H9 (cell line): ENCODE measurements at regions not wholly inside any gene's neighbourhood (a gene's known extent, or its start where the extent isn't known, plus 50 kb on each side); places are given as distances from the start of the nearest gene placed in this dataset.

Source experiments
- DNase-seq: peaks from one replicate; pipeline ENCODE4 v3.0.0-alpha.2; 2017
- H2AFZ ChIP-seq: one replicate; pipeline ENCODE4 v1.6.1; 2013; ENCODE audit warnings: mild to moderate bottlenecking, low read length, control low read depth, moderate library complexity
- H2AK5ac ChIP-seq: 2 replicates; pipeline ENCODE4 v1.6.1; 2013; ENCODE audit warnings: low read length, control low read depth, mixed read lengths; ENCODE audit not compliant: insufficient read length
- H2BK120ac ChIP-seq: one replicate; pipeline ENCODE4 v1.6.1; 2013; ENCODE audit warnings: low read depth, mild to moderate bottlenecking, low read length, control low read depth, inconsistent platforms; ENCODE audit not compliant: poor library complexity, severe bottlenecking
- H2BK12ac ChIP-seq: 2 replicates; pipeline ENCODE4 v1.6.1; 2013; ENCODE audit warnings: low read length, control low read depth, mixed read lengths, low read depth; ENCODE audit not compliant: insufficient read length
- H2BK15ac ChIP-seq: 2 replicates; pipeline ENCODE4 v1.6.1; 2013; ENCODE audit warnings: low read depth, low read length, control low read depth
- H2BK20ac ChIP-seq: one replicate; pipeline ENCODE4 v1.6.1; 2013; ENCODE audit warnings: low read depth, mild to moderate bottlenecking, low read length, control low read depth, inconsistent platforms; ENCODE audit not compliant: poor library complexity, severe bottlenecking
- H2BK5ac ChIP-seq: 2 replicates; pipeline ENCODE4 v1.6.1; 2013; ENCODE audit warnings: low read length, control low read depth, mixed read lengths; ENCODE audit not compliant: insufficient read length
- H3K14ac ChIP-seq: 2 replicates; pipeline ENCODE4 v1.6.1; 2013; ENCODE audit warnings: low read length, control low read depth; ENCODE audit not compliant: insufficient read depth
- H3K18ac ChIP-seq: 2 replicates; pipeline ENCODE4 v1.6.1; 2013; ENCODE audit warnings: low read depth, mild to moderate bottlenecking, mixed read lengths, low read length, control low read depth; ENCODE audit not compliant: insufficient read length
- H3K23ac ChIP-seq: 2 replicates; pipeline ENCODE4 v1.6.1; 2013; ENCODE audit warnings: low read length, control low read depth, mixed read lengths, low read depth; ENCODE audit not compliant: insufficient read length
- H3K23me2 ChIP-seq: 2 replicates; pipeline ENCODE4 v1.6.1; 2013; ENCODE audit warnings: low read depth, mild to moderate bottlenecking, mixed read lengths, low read length, control low read depth; ENCODE audit not compliant: insufficient read length, poor library complexity, severe bottlenecking
- H3K27ac ChIP-seq: 2 replicates; pipeline ENCODE4 v1.5.1; 2013; ENCODE audit warnings: low read length, control low read depth, mixed read lengths, low read depth; ENCODE audit not compliant: insufficient read length
- H3K27me3 ChIP-seq: 2 replicates; pipeline ENCODE4 v1.6.1; 2013; ENCODE audit warnings: low read length, control low read depth, inconsistent platforms; ENCODE audit not compliant: insufficient read depth
- H3K4ac ChIP-seq: 2 replicates; pipeline ENCODE4 v1.6.1; 2013; ENCODE audit warnings: low read depth, mild to moderate bottlenecking, control low read depth, inconsistent platforms, low read length, moderate library complexity
- H3K4me1 ChIP-seq: 2 replicates; pipeline ENCODE4 v1.6.1; 2013; ENCODE audit warnings: low read length, control low read depth, inconsistent platforms; ENCODE audit not compliant: insufficient read depth
- H3K4me2 ChIP-seq: 2 replicates; pipeline ENCODE4 v1.6.1; 2013; ENCODE audit warnings: low read length, control low read depth, mixed read lengths; ENCODE audit not compliant: insufficient read length, insufficient read depth
- H3K56ac ChIP-seq: 2 replicates; pipeline ENCODE4 v1.6.1; 2013; ENCODE audit warnings: low read depth, mild to moderate bottlenecking, mixed read lengths, low read length, control low read depth; ENCODE audit not compliant: insufficient read length
- H3K79me1 ChIP-seq: 2 replicates; pipeline ENCODE4 v1.6.1; 2013; ENCODE audit warnings: low read depth, mild to moderate bottlenecking, moderate library complexity, low read length, control low read depth, inconsistent platforms; ENCODE audit not compliant: insufficient read depth, poor library complexity, severe bottlenecking
- H3K79me2 ChIP-seq: 2 replicates; pipeline ENCODE4 v1.6.1; 2013; ENCODE audit warnings: low read length, control low read depth, inconsistent platforms; ENCODE audit not compliant: insufficient read depth
- H3K9ac ChIP-seq: 2 replicates; pipeline ENCODE4 v1.6.1; 2013; ENCODE audit warnings: low read length, control low read depth, mixed read lengths; ENCODE audit not compliant: insufficient read length; ENCODE audit errors: extremely low read depth
- H3K9me3 ChIP-seq: one replicate; pipeline ENCODE4 v1.6.1; 2013; ENCODE audit warnings: low read depth, low read length, inconsistent platforms; ENCODE audit not compliant: control insufficient read depth
- H3T11ph ChIP-seq: one replicate; pipeline ENCODE4 v1.6.1; 2013; ENCODE audit warnings: mild to moderate bottlenecking, low read length, control low read depth, inconsistent platforms
- H4K20me1 ChIP-seq: one replicate; pipeline ENCODE4 v1.6.1; 2013; ENCODE audit not compliant: control insufficient read depth, insufficient read length, insufficient read depth
- H4K5ac ChIP-seq: 2 replicates; pipeline ENCODE4 v1.6.1; 2013; ENCODE audit warnings: low read depth, mild to moderate bottlenecking, mixed read lengths, low read length, control low read depth; ENCODE audit not compliant: insufficient read length
- H4K8ac ChIP-seq: replicated peaks from 2 replicates; pipeline ENCODE4 v1.6.1; 2013; ENCODE audit warnings: low read length, control low read depth, mixed read lengths, low read depth; ENCODE audit not compliant: insufficient read length
- H4K91ac ChIP-seq: 2 replicates; pipeline ENCODE4 v1.6.1; 2013; ENCODE audit warnings: low read depth, mild to moderate bottlenecking, moderate library complexity, mixed read lengths, low read length, control low read depth; ENCODE audit not compliant: insufficient read length
- H3K27ac Mint-ChIP-seq, 3 experiments: 2 replicates in 2 of 3; 3 replicates in 1 of 3; pipeline ENCODE4 v1.8.0; 2020 to 2021; ENCODE audit warnings: mixed read lengths in 3 of 3, mild to moderate bottlenecking in 1 of 3, moderate library complexity in 1 of 3
- H3K27me3 Mint-ChIP-seq: 2 replicates; pipeline ENCODE4 v1.8.0; 2021; ENCODE audit warnings: low read depth, mild to moderate bottlenecking, moderate library complexity, mixed read lengths
- H3K36me3 Mint-ChIP-seq, 3 experiments: 2 replicates in 2 of 3; 3 replicates in 1 of 3; pipeline ENCODE4 v1.8.0; 2020 to 2021; ENCODE audit warnings: low read depth in 3 of 3, mixed read lengths in 3 of 3; ENCODE audit not compliant: insufficient read depth in 1 of 3
- H3K4me1 Mint-ChIP-seq, 2 experiments: 2 replicates each; pipeline ENCODE4 v1.8.0; 2020; ENCODE audit warnings: mixed read lengths in 2 of 2
- H3K4me3 Mint-ChIP-seq, 2 experiments: 2 replicates in 1 of 2; 3 replicates in 1 of 2; pipeline ENCODE4 v1.8.0; 2020 to 2021; ENCODE audit warnings: mild to moderate bottlenecking in 2 of 2, mixed read lengths in 2 of 2, moderate library complexity in 1 of 2
- H3K9me3 Mint-ChIP-seq, 2 experiments: 2 replicates in 1 of 2; 3 replicates in 1 of 2; pipeline ENCODE4 v1.8.0; 2020; ENCODE audit warnings: mild to moderate bottlenecking in 2 of 2, mixed read lengths in 2 of 2, moderate library complexity in 1 of 2
- CTCF ChIP-seq: fragments of 200-600 bp; sonication (generic); conservative IDR thresholded peaks from 3 replicates; pipeline ENCODE4 v1.8.0; 2021; ENCODE audit warnings: antibody characterized with exemption, mild to moderate bottlenecking
- WGBS: extraction: QIAGEN DNeasy Blood & Tissue Kit; methylation state at CpG from one replicate; pipeline ENCODE4 v1.1.7; 2013; ENCODE audit warnings: missing lambda C conversion rate, low lambda C conversion rate, mixed read lengths; ENCODE audit not compliant: insufficient read length; ENCODE audit errors: extremely low coverage; 5-methylcytosine and 5-hydroxymethylcytosine counted together

DNA sequence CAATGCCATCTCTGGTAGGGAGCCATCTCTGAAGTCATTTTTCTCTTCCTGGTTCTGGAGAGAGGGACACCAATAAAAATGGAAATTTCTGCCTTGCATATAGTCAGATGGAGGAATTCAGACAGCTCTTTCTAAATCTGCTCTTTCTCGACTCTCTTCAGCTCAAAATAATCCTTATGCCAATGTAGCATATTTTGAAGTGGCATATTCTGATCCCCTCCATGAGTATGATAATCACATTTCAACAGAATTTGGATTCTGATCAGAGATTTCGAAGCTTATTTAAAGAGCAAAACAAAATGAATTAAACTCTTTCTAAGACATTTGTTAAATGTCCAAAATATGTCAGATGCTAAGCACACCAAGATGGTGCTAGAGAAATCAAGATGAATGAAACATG is 267.1 kb upstream of the BTBD3 start:
- Histone ChIP-seq H3K4me1 (no peaks in the 10 kb centered on the region; the same call in 1 of the 2 replicates), H3K27me3 (no peaks in the 10 kb centered on the region), H3K9ac (no peak overlapping the region), H3K27ac (no peak overlapping the region), H3K18ac (no peak overlapping the region), H2BK15ac (no peak overlapping the region), H4K20me1 (no peaks in the 10 kb centered on the region), H2AFZ (no peak overlapping the region), H3K4ac (no peak overlapping the region), H3K79me2 (no peaks in the 10 kb centered on the region), H3K4me2 (no peak overlapping the region), H2BK12ac (no peak overlapping the region), H3K23ac (no peak overlapping the region), H4K91ac (no peak overlapping the region), H2BK20ac (no peak overlapping the region), H3K23me2 (no peaks in the 10 kb centered on the region), H3K14ac (no peak overlapping the region), H3K79me1 (no peaks in the 10 kb centered on the region), H3T11ph (no peak overlapping the region), H3K9me3 (no peaks in the 10 kb centered on the region), H4K5ac (no peak overlapping the region), H2AK5ac (no peak overlapping the region), H2BK120ac (no peak overlapping the region), H2BK5ac (no peak overlapping the region), H3K56ac (no peak overlapping the region), H4K8ac (no peak overlapping the region)
- no peak overlapping the region for H3K27ac Mint-ChIP-seq
- no peak for TF ChIP-seq CTCF
- no peak overlapping the region for H3K4me3 Mint-ChIP-seq
- no peak for DNase-seq
- no CpG with 5 or more reads among the region's 2 CpGs for WGBS
- H3K9me3 Mint-ChIP-seq, result no peaks in the 10 kb centered on the region; a peak in 1 of 5 replicates
- peaks cover 0 to 5% (median 0%) of the 10 kb centered on the region in 3 experiments; a peak in 1 of 7 replicates for H3K36me3 Mint-ChIP-seq
- H3K27me3 Mint-ChIP-seq, result no peaks in the 10 kb centered on the region
- peaks cover 25 to 28% of the 10 kb centered on the region in 2 experiments for H3K4me1 Mint-ChIP-seq
